ENCODE measurements at regions not wholly inside any gene's neighbourhood (a gene's known extent, or its start where the extent isn't known, plus 50 kb on each side); places are given as distances from the start of the nearest gene placed in this dataset.

DNA sequence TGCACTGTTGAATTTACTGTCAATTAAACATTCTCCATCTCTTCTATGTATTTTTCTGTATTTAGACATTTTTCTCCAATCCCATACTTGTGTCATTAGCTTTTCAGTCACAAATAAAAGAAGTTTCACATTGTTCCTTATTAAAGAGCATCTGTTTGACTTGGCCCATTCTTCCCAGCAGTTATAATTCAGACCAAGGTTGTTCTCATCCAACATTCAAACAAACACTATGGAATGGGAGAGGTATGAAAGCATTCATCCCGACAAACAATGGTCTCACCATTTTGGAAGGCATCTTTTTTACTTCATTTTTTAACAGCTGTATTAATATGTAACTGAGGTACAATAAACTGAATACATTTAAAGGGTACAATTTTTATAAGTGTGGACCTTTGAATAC is 208.8 kb upstream of the MAF start:
- DNase-seq: no peak

DNA sequence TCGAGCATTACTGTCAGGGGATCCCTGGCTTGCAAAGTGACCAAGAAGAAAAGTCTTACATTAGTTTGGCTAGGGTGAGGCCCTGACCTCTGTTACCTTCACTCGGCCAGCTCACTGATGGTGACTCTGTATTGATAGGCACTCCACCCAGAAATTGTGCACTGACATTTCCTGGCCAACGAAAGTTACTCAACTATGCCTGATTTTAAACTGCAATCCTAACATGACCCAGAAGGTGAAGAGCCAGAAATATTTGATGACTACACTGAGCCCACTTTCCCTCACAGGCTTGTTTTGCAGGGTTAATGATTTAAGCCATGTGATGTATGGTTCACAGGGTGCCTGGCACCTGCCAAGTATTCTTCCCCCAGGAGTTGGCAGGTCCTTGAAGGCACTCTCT is 208.2 kb upstream of the MAF start:
- DNase-seq: no peak

DNA sequence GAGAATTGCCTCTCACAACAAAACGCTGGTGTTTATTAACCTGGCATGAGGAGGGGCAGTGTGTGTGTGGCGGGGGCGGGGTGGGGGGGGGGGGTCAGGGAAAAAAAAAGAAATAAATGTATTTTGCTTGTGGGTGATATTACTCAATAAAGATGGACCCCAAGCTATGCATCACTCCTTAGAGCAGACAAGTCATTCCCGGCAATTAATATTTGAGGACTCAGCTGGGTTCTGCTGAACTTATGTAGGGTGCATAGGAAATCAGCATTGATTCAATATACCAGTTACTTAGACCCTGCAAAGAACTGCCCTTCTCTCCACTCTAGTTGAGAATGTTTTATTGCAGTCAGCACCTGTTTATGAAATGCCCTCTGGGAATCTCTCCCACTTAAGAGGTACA is 206.2 kb upstream of the MAF start:
- no peak for DNase-seq

DNA sequence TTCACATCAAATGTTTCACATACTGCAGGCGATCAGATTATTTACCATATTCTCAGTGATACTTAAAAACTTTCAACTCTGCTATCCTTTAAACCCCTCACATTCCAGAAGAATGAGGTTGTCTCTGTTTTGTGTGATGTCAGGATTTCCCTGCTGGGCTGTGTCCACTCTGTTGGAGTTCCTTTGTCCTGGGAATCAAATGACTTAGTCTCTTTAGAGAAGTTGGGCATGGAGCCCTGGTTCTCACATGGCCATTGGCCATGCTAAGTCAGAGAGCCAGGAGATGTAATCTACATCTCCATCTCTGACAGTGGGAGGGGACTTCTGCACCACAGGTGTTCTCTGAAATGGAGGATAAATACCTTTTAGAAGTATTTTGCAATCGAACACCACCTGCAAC is 205.1 kb upstream of the MAF start:
- no peak for DNase-seq

GRCh38 chr16:79801646-79802045 is 201.1 kb upstream of the MAF start:
- DNase-seq: no peak

- no peak for DNase-seq
Measured at GRCh38 chr16:79800016-79800608, 199.6 kb upstream of the MAF start.

DNA sequence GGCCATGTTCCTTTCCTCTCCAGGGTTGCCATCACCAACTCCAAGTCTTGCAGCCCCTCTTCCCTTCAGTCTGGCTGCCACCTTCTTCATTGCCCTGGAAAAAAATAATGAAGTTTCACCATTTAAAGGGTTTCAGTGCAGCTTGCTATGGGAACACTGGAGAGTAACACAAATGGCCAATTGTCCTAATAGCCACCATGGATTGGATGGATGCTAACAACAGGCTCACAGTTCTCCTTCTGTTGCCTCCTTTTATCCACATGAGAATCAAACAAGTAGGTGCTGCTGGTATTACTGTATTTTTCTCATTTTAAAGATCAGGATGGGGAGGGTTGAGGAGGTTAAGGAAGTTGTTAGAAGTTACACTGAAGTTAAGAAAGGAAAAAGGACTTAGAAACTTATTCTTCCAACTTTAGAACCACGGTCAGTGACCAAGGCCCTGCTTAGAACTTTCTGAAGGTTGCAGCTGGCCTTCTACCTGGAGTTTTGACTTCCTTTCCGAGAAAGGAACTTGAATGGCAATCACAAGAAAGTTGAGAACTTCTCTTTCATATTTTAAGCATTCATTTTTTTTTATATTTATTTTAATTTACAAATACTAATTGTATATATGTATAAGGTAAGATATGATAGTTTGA is 198.0 kb upstream of the MAF start:
- DNase-seq: no peak

GRCh38 chr16:79797486-79797885 is 196.9 kb upstream of the MAF start:
- DNase-seq: no peak

DNA sequence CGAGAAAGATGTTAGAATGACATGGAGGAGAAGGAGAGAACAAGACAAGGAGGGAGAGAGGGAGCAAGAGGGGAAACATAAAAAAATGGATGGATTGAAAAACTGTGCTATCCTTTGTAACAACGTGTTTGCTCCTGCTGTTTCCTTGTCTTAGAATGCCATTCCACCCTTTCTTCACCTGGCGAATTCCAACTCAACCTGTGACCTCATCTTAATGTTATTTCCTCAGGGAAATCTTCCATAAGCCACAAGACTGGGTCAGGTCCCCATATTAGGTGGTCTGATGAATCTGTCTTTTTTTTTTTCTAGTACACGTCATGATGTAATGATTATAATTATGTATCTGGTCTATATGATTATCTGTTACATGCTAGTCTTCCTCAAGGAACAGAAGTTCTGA is 195.0 kb upstream of the MAF start:
- no peak for DNase-seq

DNA sequence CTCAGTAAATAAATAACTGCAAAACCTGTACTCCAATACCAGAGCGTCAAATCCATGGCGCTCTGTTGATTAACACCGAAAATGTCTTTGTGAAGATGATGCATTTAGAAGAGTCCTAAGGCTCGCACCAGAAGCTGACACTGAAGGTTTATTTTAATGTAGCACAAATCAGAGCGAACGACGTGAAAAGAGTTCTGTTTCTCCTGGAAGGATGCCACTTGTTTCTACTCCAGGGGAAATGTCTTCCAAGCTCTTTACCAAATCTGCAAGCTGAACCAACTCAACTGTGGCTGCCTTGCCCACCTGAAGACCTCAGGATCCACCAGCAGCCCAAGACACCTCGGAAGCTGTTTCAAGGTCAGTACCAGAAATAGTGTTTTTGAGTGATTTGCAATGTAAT is 194.4 kb upstream of the MAF start:
- DNase-seq: no peak

- no peak for DNase-seq
Measured at GRCh38 chr16:79792664-79793351, 192.3 kb upstream of the MAF start.

- no peak for DNase-seq
Measured at GRCh38 chr16:79792076-79792475, 191.5 kb upstream of the MAF start.

GRCh38 chr16:79790854-79791253 is 190.3 kb upstream of the MAF start:
- no peak for DNase-seq

GRCh38 chr16:79788949-79789348 is 188.4 kb upstream of the MAF start:
- no peak for DNase-seq

- no peak for DNase-seq
Measured at GRCh38 chr16:79786389-79786788, 185.9 kb upstream of the MAF start.

DNA sequence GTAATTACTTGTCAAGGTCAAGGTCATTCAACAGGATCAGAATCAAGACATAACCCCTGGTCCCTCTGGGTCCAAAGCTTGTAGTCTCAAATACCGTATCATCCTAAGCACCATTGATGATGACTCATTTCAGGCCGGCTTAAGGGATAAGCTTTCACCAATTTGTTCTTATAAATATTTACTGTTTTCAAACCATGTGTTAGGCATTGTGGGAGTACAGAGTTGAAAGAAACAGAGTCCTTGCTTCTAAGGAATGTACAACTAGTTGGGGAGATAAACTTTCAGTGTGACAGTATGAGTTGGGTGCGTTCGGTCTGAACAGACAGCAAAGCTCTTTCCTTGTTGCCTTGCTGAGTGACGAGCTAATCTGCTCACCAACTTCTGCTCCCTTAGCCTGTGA is 183.5 kb upstream of the MAF start:
- DNase-seq: no peak

DNA sequence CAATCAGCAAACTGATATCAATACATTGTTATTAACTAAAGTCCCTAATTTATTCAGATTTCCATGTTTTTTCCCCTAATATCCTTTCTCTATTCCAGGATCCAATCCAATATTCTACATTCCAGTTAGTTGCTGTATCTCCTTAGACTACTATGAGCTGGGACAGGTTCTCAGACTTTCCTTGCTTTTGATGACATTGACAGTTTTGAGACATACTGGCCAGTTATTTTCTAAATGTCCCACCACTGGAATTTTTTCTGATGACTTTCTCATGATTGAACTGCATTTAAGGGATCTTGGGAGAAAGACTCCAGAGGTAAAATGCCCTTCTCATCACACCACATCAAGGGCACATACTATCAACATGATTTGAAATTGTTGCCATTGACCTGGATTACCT is 177.1 kb upstream of the MAF start:
- DNase-seq: no peak

GRCh38 chr16:79776243-79776847 is 175.8 kb upstream of the MAF start:
- no peak for DNase-seq

GRCh38 chr16:79772784-79773183 is 172.2 kb upstream of the MAF start:
- DNase-seq: no peak

GRCh38 chr16:79772048-79772447 is 171.5 kb upstream of the MAF start:
- no peak for DNase-seq

GRCh38 chr16:79770244-79771064 is 169.9 kb upstream of the MAF start:
- DNase-seq: peak; percentile 81 to 82

DNA sequence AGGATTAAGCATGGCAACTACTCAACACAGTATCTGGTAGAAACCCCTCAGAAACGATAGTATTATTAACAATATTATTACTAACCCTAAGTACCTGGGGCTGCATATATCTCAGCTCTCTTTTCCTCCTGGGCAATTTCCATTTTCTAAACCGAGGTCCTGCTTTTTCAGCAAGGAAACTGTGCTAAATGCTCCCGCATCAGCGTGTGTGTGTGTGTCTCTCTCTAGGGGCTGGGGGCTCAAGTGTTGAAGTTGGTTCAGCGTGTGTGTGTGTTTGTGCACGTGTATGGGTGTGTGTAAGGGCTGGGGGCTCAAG is 169.3 kb upstream of the MAF start:
- no peak for DNase-seq

DNA sequence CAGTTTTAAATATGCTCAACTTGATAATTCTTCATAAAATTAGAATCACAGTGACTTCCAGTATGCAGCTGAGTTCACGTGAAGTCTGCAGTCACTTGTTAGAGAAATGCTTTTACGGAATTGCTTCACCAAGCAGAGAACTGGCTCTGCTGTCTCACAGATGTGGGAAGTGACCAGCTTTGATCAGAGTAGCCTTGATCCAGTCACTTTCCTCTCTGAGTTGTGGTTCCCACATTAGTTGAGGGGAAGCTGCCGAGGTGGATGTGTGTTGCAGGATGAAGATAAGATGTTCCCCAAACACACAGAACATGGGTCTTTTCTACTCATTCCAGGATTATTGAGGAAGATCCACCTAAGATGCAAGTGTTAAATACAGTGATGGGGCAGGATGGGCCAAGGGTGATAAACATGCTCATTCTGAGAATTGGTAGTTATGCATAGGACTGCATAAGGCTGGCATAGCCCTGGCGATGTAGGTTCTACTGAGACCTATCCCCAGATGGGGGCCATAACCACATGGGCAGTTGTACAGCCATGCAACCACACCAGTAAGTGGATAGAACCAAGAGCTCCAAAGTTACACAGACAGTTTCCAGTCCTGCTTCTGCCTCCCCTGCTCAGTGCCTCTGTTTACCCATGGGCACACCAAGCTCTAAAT is 168.9 kb upstream of the MAF start:
- DNase-seq: no peak
